ENCODE measurements at regions not wholly inside any gene's neighbourhood (a gene's known extent, or its start where the extent isn't known, plus 50 kb on each side); places are given as distances from the start of the nearest gene placed in this dataset.

DNA sequence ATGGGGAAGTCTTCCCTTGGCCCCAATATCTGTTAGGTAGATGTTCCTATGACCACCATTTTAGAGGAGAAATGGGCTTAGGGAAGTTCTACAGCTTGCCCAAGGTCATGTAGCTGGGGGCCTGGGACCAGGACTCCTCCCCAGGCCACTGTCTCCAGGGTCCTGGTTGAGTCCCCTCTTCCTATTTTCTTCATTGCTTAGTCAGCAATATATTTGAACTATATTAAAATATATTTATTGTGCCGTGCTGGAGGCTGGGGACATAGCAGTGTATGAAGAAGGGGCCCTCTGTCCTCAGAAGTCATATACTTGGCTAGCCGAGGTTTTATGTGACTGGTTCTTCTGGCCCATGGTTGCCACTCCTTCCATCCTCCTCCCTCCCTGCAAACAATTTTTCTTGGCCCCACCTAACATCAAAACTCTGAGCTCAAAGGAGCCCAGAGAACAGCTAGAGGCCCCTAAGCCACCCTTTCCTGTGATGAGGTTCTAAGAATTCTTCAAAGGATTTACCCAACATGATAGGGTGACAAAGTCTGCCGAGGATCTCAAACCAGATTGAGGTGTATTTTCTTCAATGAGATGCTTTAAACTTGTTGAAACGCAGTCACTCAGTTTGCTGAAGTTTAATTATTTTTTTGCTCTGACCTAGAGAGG lies 121.2 kb upstream of the RASGRP1 start:
- no peaks in the 10 kb centered on the region for H3K27me3 ChIP-seq (ENCODE audit: insufficient read depth, insufficient read length)
- no peak overlapping the region for H3K4me3 ChIP-seq (ENCODE audit: insufficient read length, low read depth)
- H3K9ac ChIP-seq (ENCODE audit: insufficient read length, low read depth) = no peak overlapping the region
- no peaks in the 10 kb centered on the region for H3K4me1 ChIP-seq (ENCODE audit: insufficient read depth, insufficient read length)
- H3K36me3 ChIP-seq (ENCODE audit: insufficient read depth, insufficient read length, low read length) = no peaks in the 10 kb centered on the region
- DNase-seq (ENCODE audit: low read depth, low spot score) = no peak
- H3K9me3 ChIP-seq (ENCODE audit: insufficient read depth, low read length) = no peaks in the 10 kb centered on the region
- no peak for TF ChIP-seq SUZ12 (IDR thresholded peaks at IDR 0.05; ENCODE audit: extremely low read depth, insufficient read depth, insufficient read length)
- TF ChIP-seq ZNF274 (IDR thresholded peaks at IDR 0.05; ENCODE audit: low read depth, low read length) = no peak

DNA sequence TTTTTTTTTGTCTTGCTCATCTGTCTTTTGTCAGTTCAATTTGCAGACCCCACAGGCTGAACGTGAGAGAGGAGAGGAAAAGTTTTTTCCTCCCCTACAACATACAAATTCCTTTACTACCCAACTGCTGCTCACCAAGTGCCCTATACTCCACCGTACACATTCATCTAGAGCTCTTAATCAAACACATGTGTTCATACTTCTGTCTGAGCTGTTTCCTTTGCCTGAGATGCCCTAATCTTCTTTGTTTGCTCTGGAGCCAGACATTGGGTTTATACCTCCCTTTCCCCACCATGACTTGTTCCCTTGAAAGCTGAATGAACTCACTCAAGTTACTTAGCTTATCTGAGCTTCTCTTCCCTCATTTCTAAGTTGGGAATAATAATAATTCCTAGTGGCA lies 122.7 kb upstream of the RASGRP1 start:
- H3K4me3 ChIP-seq (ENCODE audit: insufficient read length, low read depth) = no peak overlapping the region
- no peaks in the 10 kb centered on the region for H3K4me1 ChIP-seq (ENCODE audit: insufficient read depth, insufficient read length)
- H3K36me3 ChIP-seq (ENCODE audit: insufficient read depth, insufficient read length, low read length) = no peaks in the 10 kb centered on the region
- TF ChIP-seq YY1 (IDR thresholded peaks at IDR 0.05; ENCODE audit: insufficient read depth, insufficient read length) (no peak), SUZ12 (IDR thresholded peaks at IDR 0.05; ENCODE audit: extremely low read depth, insufficient read depth, insufficient read length) (no peak), ZNF274 (IDR thresholded peaks at IDR 0.05; ENCODE audit: low read depth, low read length) (no peak)
- no peak overlapping the region for H3K9ac ChIP-seq (ENCODE audit: insufficient read length, low read depth)
- no peaks in the 10 kb centered on the region for H3K27me3 ChIP-seq (ENCODE audit: insufficient read depth, insufficient read length)
- no peak for DNase-seq (ENCODE audit: low read depth, low spot score)
- H3K9me3 ChIP-seq (ENCODE audit: insufficient read depth, low read length) = no peaks in the 10 kb centered on the region

DNA sequence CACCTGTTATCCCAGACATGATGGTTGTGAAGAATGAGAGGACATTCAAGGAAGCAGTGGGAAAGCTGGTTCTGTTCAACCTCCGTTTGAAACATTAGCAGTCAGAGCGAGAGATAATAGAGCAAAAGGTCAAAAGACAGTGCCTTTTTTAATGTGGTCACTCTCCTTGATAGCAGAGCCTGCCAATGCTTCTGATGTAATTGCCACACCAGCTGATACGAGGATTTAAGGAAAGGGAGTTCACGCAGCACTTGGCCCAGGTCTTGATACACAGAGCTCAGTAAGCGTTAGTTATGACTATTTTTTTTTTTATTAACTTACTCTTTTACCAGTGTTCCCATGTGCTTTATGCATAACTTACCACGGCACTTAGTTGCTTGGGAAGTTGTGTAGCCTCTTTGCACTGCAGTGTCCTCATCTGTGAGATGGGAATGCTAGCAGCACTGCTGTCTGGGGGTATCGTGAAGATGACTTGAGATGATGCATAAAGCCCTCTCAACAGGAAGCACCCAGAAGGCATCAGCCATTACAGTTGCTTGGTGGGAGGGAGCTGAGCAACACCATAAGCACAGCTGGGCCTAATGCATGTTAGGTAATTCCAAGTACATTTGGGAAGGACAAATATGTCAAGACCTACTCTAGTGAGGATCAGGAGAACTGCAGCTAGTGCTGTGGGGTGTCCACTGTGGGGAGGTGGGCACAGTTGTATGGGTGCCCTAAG lies 123.3 kb upstream of the RASGRP1 start:
- H3K4me3 ChIP-seq (ENCODE audit: insufficient read length, low read depth) = no peak overlapping the region
- DNase-seq (ENCODE audit: low read depth, low spot score) = no peak
- H3K9ac ChIP-seq (ENCODE audit: insufficient read length, low read depth) = no peak overlapping the region
- no peaks in the 10 kb centered on the region for H3K36me3 ChIP-seq (ENCODE audit: insufficient read depth, insufficient read length, low read length)
- H3K27me3 ChIP-seq (ENCODE audit: insufficient read depth, insufficient read length) = no peaks in the 10 kb centered on the region
- no peaks in the 10 kb centered on the region for H3K4me1 ChIP-seq (ENCODE audit: insufficient read depth, insufficient read length)
- TF ChIP-seq YY1 (IDR thresholded peaks at IDR 0.05; ENCODE audit: insufficient read depth, insufficient read length) = no peak
- TF ChIP-seq ZNF274 (IDR thresholded peaks at IDR 0.05; ENCODE audit: low read depth, low read length) = no peak
- TF ChIP-seq SUZ12 (IDR thresholded peaks at IDR 0.05; ENCODE audit: extremely low read depth, insufficient read depth, insufficient read length) = no peak
- no peaks in the 10 kb centered on the region for H3K9me3 ChIP-seq (ENCODE audit: insufficient read depth, low read length)

DNA sequence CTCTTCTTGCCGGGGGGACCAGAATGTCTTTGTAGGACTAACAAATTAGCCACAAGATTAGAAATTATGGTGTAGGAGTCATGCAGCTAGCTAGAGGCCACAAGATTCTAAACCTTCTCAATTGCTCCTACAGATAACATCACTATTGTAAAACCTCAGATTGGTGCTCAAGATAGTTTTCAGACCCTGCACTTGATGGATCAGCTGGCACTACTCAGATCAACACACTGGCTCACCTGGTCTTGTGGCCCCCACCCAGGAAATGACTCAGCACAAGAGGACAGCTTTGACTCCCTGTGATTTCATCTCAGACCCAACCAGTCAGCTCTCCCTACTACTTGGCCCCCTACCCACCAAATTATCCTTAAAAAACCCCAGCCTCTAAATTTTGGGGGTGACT lies 124.1 kb upstream of the RASGRP1 start:
- no peak for DNase-seq (ENCODE audit: low read depth, low spot score)
- H3K4me1 ChIP-seq (ENCODE audit: insufficient read depth, insufficient read length) = no peaks in the 10 kb centered on the region
- H3K9me3 ChIP-seq (ENCODE audit: insufficient read depth, low read length) = no peaks in the 10 kb centered on the region
- H3K27me3 ChIP-seq (ENCODE audit: insufficient read depth, insufficient read length) = no peaks in the 10 kb centered on the region
- no peaks in the 10 kb centered on the region for H3K36me3 ChIP-seq (ENCODE audit: insufficient read depth, insufficient read length, low read length)
- TF ChIP-seq ZNF274 (IDR thresholded peaks at IDR 0.05; ENCODE audit: low read depth, low read length) (no peak), YY1 (IDR thresholded peaks at IDR 0.05; ENCODE audit: insufficient read depth, insufficient read length) (no peak), SUZ12 (IDR thresholded peaks at IDR 0.05; ENCODE audit: extremely low read depth, insufficient read depth, insufficient read length) (no peak)
- no peak overlapping the region for H3K4me3 ChIP-seq (ENCODE audit: insufficient read length, low read depth)
- H3K9ac ChIP-seq (ENCODE audit: insufficient read length, low read depth) = no peak overlapping the region

DNA sequence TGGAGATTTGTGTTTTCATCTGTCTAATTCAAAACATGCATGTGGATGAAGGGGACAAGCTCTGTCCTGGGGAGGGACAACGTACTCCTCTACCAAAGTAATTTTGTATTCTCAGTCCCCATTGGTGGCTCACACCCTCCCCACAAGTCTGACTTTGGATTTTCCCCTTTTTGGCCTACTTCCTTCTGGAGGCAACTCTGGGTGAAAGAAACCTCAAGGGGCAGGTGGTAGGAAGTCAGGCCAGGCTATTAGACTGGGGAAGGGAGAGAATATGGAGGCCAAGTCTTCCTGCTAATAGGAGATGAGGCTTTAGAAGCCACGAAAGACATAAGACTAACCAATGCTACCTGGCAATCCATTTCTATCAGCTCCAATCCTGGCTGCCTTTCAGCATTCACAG lies 124.9 kb upstream of the RASGRP1 start:
- TF ChIP-seq ZNF274 (IDR thresholded peaks at IDR 0.05; ENCODE audit: low read depth, low read length) (no peak), YY1 (IDR thresholded peaks at IDR 0.05; ENCODE audit: insufficient read depth, insufficient read length) (no peak), SUZ12 (IDR thresholded peaks at IDR 0.05; ENCODE audit: extremely low read depth, insufficient read depth, insufficient read length) (no peak)
- DNase-seq (ENCODE audit: low read depth, low spot score) = no peak
- H3K4me3 ChIP-seq (ENCODE audit: insufficient read length, low read depth) = no peak overlapping the region
- no peaks in the 10 kb centered on the region for H3K27me3 ChIP-seq (ENCODE audit: insufficient read depth, insufficient read length)
- no peaks in the 10 kb centered on the region for H3K4me1 ChIP-seq (ENCODE audit: insufficient read depth, insufficient read length)
- H3K36me3 ChIP-seq (ENCODE audit: insufficient read depth, insufficient read length, low read length) = no peaks in the 10 kb centered on the region
- H3K9ac ChIP-seq (ENCODE audit: insufficient read length, low read depth) = no peak overlapping the region
- no peaks in the 10 kb centered on the region for H3K9me3 ChIP-seq (ENCODE audit: insufficient read depth, low read length)

DNA sequence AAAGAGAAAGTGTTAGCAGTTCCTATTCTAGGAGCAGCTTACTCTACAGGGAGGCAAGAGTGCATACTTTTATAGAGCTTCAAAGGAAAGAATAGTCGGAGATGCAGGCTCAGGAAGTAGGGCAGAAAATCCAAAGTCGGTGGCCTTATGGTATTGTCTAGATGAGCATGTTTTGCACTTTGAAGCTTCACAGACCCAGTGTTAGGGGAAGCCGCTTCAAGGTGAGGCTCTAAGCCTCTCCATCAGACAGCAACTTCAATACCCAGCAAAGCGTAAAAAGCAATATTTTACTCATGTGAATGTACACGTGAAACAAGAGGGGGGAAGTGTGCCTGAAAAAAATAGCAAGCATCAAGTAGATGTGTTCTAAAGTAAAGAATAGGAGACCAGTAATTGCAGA lies 125.6 kb upstream of the RASGRP1 start:
- DNase-seq (ENCODE audit: low read depth, low spot score) = no peak
- no peak for TF ChIP-seq YY1 (IDR thresholded peaks at IDR 0.05; ENCODE audit: insufficient read depth, insufficient read length)
- Histone ChIP-seq H3K4me3 (ENCODE audit: insufficient read length, low read depth) (no peak overlapping the region), H3K36me3 (ENCODE audit: insufficient read depth, insufficient read length, low read length) (no peaks in the 10 kb centered on the region), H3K9me3 (ENCODE audit: insufficient read depth, low read length) (no peaks in the 10 kb centered on the region), H3K4me1 (ENCODE audit: insufficient read depth, insufficient read length) (no peaks in the 10 kb centered on the region), H3K27me3 (ENCODE audit: insufficient read depth, insufficient read length) (no peaks in the 10 kb centered on the region), H3K9ac (ENCODE audit: insufficient read length, low read depth) (no peak overlapping the region)

DNA sequence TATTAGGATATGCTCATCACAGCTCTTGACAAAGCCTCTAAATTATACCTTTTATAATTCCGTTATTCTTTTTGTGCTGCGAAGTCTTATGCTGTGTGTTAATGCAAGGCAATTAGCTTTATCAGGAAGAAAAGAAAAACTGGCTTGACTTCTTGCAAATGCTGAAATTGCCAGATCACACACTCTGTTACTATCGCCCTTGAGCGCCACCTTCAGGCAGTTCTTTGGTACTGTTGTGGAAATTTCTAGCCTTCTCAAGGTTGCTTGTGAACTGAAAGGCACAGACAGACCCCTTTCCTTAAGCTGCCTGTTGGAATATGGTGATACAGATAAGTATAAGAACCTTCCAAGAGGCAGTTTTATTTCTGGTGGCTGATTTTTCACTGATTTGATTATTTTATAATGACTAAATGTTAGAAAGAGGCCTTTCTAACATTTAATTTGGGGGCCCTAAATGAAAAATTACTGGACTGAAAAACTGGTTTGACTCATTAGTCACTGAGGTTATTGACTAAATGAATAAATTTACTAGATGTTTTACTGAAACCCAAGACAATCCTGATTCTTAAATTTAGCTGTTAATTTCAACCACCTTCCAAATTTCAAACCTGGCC lies 126.2 kb upstream of the RASGRP1 start:
- TF ChIP-seq ZNF274 (IDR thresholded peaks at IDR 0.05; ENCODE audit: low read depth, low read length) (no peak), SUZ12 (IDR thresholded peaks at IDR 0.05; ENCODE audit: extremely low read depth, insufficient read depth, insufficient read length) (no peak), YY1 (IDR thresholded peaks at IDR 0.05; ENCODE audit: insufficient read depth, insufficient read length) (no peak)
- H3K9me3 ChIP-seq (ENCODE audit: insufficient read depth, low read length) = no peaks in the 10 kb centered on the region
- no peaks in the 10 kb centered on the region for H3K36me3 ChIP-seq (ENCODE audit: insufficient read depth, insufficient read length, low read length)
- H3K4me1 ChIP-seq (ENCODE audit: insufficient read depth, insufficient read length) = no peaks in the 10 kb centered on the region
- H3K9ac ChIP-seq (ENCODE audit: insufficient read length, low read depth) = no peak overlapping the region
- no peak overlapping the region for H3K4me3 ChIP-seq (ENCODE audit: insufficient read length, low read depth)
- H3K27me3 ChIP-seq (ENCODE audit: insufficient read depth, insufficient read length) = no peaks in the 10 kb centered on the region
- DNase-seq (ENCODE audit: low read depth, low spot score) = peak; percentile 54
